Neural cell (in vitro differentiated cells): ENCODE measurements at regions not wholly inside any gene's neighbourhood (a gene's known extent, or its start where the extent isn't known, plus 50 kb on each side); places are given as distances from the start of the nearest gene placed in this dataset.

Experiments
- H2AFZ ChIP-seq: fragments of 200-600, 300-800 bp; sonication (generic), shearing (Covaris generic); 2 replicates; pipeline ENCODE4 v1.6.0; 2014; ENCODE audit warnings: low read depth, mild to moderate bottlenecking, antibody characterized with exemption, low read length, moderate library complexity
- H3F3A ChIP-seq: fragments of 200-600 bp; shearing (Covaris generic); 2 replicates; pipeline ENCODE4 v1.6.1; 2016; ENCODE audit warnings: mild to moderate bottlenecking, moderate library complexity, mixed read lengths, antibody characterized with exemption, low read length; ENCODE audit not compliant: insufficient read depth, poor library complexity, severe bottlenecking
- H3K27ac ChIP-seq: fragments of 200-600, 300-800 bp; sonication (generic), shearing (Covaris generic); 2 replicates; pipeline ENCODE4 v1.5.1; 2014; ENCODE audit warnings: mild to moderate bottlenecking, low read length, moderate library complexity
- H3K27me3 ChIP-seq: fragments of 300-800, 200-600 bp; sonication (generic), shearing (Covaris generic); 2 replicates; pipeline ENCODE4 v1.6.0; 2014; ENCODE audit warnings: mild to moderate bottlenecking, low read depth, low read length, moderate library complexity; ENCODE audit not compliant: insufficient read depth
- H3K36me3 ChIP-seq: fragments of 300-800, 200-600 bp; sonication (generic), shearing (Covaris generic); 2 replicates; pipeline ENCODE4 v1.5.1; 2014; ENCODE audit warnings: mild to moderate bottlenecking, antibody characterized with exemption, low read length, moderate library complexity; ENCODE audit not compliant: insufficient read depth
- H3K4me2 ChIP-seq: fragments of 300-800, 200-600 bp; sonication (generic), shearing (Covaris generic); 2 replicates; pipeline ENCODE4 v1.6.0; 2014; ENCODE audit warnings: mild to moderate bottlenecking, low read length
- H3K4me3 ChIP-seq: fragments of 300-800, 200-600 bp; sonication (generic), shearing (Covaris generic); 2 replicates; pipeline ENCODE4 v1.5.1; 2014; ENCODE audit warnings: mild to moderate bottlenecking, low read length, moderate library complexity
- H3K79me2 ChIP-seq: fragments of 200-600 bp; shearing (Covaris generic); replicated peaks from 2 replicates; pipeline ENCODE4 v1.6.0; 2014; ENCODE audit warnings: mild to moderate bottlenecking, low read length, moderate library complexity; ENCODE audit not compliant: insufficient read depth
- H3K9ac ChIP-seq: fragments of 300-800, 200-600 bp; sonication (generic), shearing (Covaris generic); 2 replicates; pipeline ENCODE4 v1.6.1; 2016; ENCODE audit warnings: mild to moderate bottlenecking, low read length, mixed read lengths
- H3K9me2 ChIP-seq: fragments of 200-600 bp; shearing (Covaris generic); 2 replicates; pipeline ENCODE4 v1.6.1; 2016; ENCODE audit warnings: mild to moderate bottlenecking, low read length, mixed read lengths; ENCODE audit not compliant: insufficient read depth
- H3K9me3 ChIP-seq: fragments of 200-600, 300-800 bp; sonication (generic), shearing (Covaris generic); 2 replicates; pipeline ENCODE4 v1.6.1; 2016; ENCODE audit warnings: mild to moderate bottlenecking, mixed run types, low read length, moderate library complexity, mixed read lengths
- H4K20me1 ChIP-seq: fragments of 200-600 bp; shearing (Covaris generic); 2 replicates; pipeline ENCODE4 v1.6.1; 2016; ENCODE audit warnings: mild to moderate bottlenecking, mixed run types; ENCODE audit not compliant: insufficient read depth
- CTCF ChIP-seq: fragments of 450-650 bp; IDR thresholded peaks from 2 replicates; pipeline ENCODE4 v1.5.1; 2014; ENCODE audit warnings: antibody characterized with exemption, mild to moderate bottlenecking, moderate library complexity; ENCODE audit not compliant: poor library complexity, severe bottlenecking
- EP300 ChIP-seq: fragments of 450-650 bp; conservative IDR thresholded peaks from 2 replicates; pipeline ENCODE4 v1.6.1; 2014; ENCODE audit warnings: antibody characterized with exemption, mild to moderate bottlenecking, moderate library complexity; ENCODE audit not compliant: poor library complexity, severe bottlenecking
- EZH2 ChIP-seq: fragments of 200-600, 300-800 bp; shearing (Covaris generic), sonication (generic); IDR thresholded peaks from 2 replicates; pipeline ENCODE4 v1.6.1; 2014; ENCODE audit warnings: antibody characterized with exemption, low read length, borderline replicate concordance, mild to moderate bottlenecking; ENCODE audit not compliant: insufficient read depth, poor library complexity, severe bottlenecking
- MXI1 ChIP-seq: fragments of 450-650 bp; conservative IDR thresholded peaks from 2 replicates; pipeline ENCODE4 v1.6.1; 2014; ENCODE audit warnings: antibody characterized with exemption, mild to moderate bottlenecking; ENCODE audit not compliant: poor library complexity, severe bottlenecking
- POLR2AphosphoS5 ChIP-seq: IDR thresholded peaks from 2 replicates; pipeline ENCODE4 v1.6.1; 2012
- RAD21 ChIP-seq: fragments of 450-650 bp; conservative IDR thresholded peaks from 2 replicates; pipeline ENCODE4 v1.6.1; 2014; ENCODE audit warnings: antibody characterized with exemption, mild to moderate bottlenecking, moderate library complexity
- REST ChIP-seq: IDR thresholded peaks from 2 replicates; pipeline ENCODE4 v1.6.1; 2012; ENCODE audit warnings: borderline replicate concordance
- SMC3 ChIP-seq: fragments of 450-650 bp; conservative IDR thresholded peaks from 2 replicates; pipeline ENCODE4 v1.6.1; 2014; ENCODE audit warnings: antibody characterized with exemption, mild to moderate bottlenecking, moderate library complexity; ENCODE audit not compliant: poor library complexity
- TAF1 ChIP-seq: IDR thresholded peaks from 2 replicates; pipeline ENCODE4 v1.6.1; 2012; ENCODE audit warnings: low read depth

- no peaks in the 10 kb centered on the region for H3K27me3 ChIP-seq
- H3K9me3 ChIP-seq, result no peaks in the 10 kb centered on the region
- no peak overlapping the region for H3K27ac ChIP-seq
- no peak overlapping the region for H2AFZ ChIP-seq
- no peaks in the 10 kb centered on the region for H4K20me1 ChIP-seq
- H3K36me3 ChIP-seq, result no peaks in the 10 kb centered on the region
- H3K79me2 ChIP-seq, result no peaks in the 10 kb centered on the region
- no peak overlapping the region for H3K9ac ChIP-seq
- no peaks in the 10 kb centered on the region for H3K9me2 ChIP-seq
- TF ChIP-seq RAD21, result no peak
- no peak for TF ChIP-seq POLR2AphosphoS5
- no peak for TF ChIP-seq CTCF
- TF ChIP-seq REST, result no peak
- no peak for TF ChIP-seq MXI1
- TF ChIP-seq EP300, result no peak
- TF ChIP-seq TAF1, result no peak
- no peak for TF ChIP-seq EZH2
- TF ChIP-seq SMC3, result no peak
- H3K4me3 ChIP-seq, result no peak overlapping the region
- H3K4me2 ChIP-seq, result no peak overlapping the region
- no peaks in the 10 kb centered on the region for H3F3A ChIP-seq
Observed at GRCh38 chr7:131630427-131630826, 74.0 kb upstream of the PODXL start.

- Histone ChIP-seq H3K9me3 (no peaks in the 10 kb centered on the region), H3K36me3 (no peaks in the 10 kb centered on the region), H3K27ac (no peak overlapping the region), H2AFZ (no peak overlapping the region), H4K20me1 (no peaks in the 10 kb centered on the region), H3F3A (no peaks in the 10 kb centered on the region), H3K79me2 (no peaks in the 10 kb centered on the region), H3K27me3 (no peaks in the 10 kb centered on the region), H3K4me3 (no peak overlapping the region), H3K9ac (no peak overlapping the region), H3K4me2 (no peak overlapping the region), H3K9me2 (no peaks in the 10 kb centered on the region)
- TF ChIP-seq POLR2AphosphoS5 (no peak), MXI1 (no peak), CTCF (no peak), REST (no peak), EZH2 (no peak), RAD21 (no peak), EP300 (no peak), TAF1 (no peak), SMC3 (no peak)
Observed at GRCh38 chr7:131629217-131629882, 72.9 kb upstream of the PODXL start.
